Heart left ventricle (tissue), 16 donors: ENCODE measurements at regions not wholly inside any gene's neighbourhood (a gene's known extent, or its start where the extent isn't known, plus 50 kb on each side); places are given as distances from the start of the nearest gene placed in this dataset.

ENCODE experiments used
- ATAC-seq, 4 donors: fragments of 200-7000 bp; cut with Tn5 transposase; one replicate each; pipeline ENCODE4 v1.9.1; 2020 to 2022; ENCODE audit warnings: moderate library complexity in 4 of 4, mild to moderate bottlenecking in 3 of 4, moderate number of reproducible peaks in 1 of 4
- DNase-seq, 5 donors: peaks; one replicate each; pipeline ENCODE4 v3.0.0-alpha.2; 2020
- H3K27ac ChIP-seq, 12 donors: fragments of 200-600 bp; sonication (generic) in 4 of 12; one replicate each; pipeline versions ENCODE4 v1.5.0 to v1.8.0; 2016 to 2022; ENCODE audit warnings: mild to moderate bottlenecking in 2 of 12
- H3K27me3 ChIP-seq, 9 donors: fragments of 200-600 bp; sonication (generic) in 2 of 9; one replicate each; pipeline versions ENCODE4 v1.5.1 to v1.8.0; 2016 to 2022; ENCODE audit warnings: mild to moderate bottlenecking in 3 of 9
- H3K36me3 ChIP-seq, 9 donors: fragments of 200-600 bp; sonication (generic) in 2 of 9; one replicate each; pipeline versions ENCODE4 v1.5.0 to v1.8.0; 2018 to 2022; ENCODE audit warnings: mild to moderate bottlenecking in 2 of 9
- H3K4me1 ChIP-seq, 12 donors: fragments of 200-600 bp; sonication (generic) in 4 of 12; one replicate each; pipeline versions ENCODE4 v1.5.0 to v1.8.0; 2016 to 2022; ENCODE audit warnings: mild to moderate bottlenecking in 3 of 12
- H3K4me3 ChIP-seq, 12 donors: fragments of 200-600 bp; sonication (generic) in 4 of 12; one replicate each; pipeline versions ENCODE4 v1.5.0 to v1.8.0; 2017 to 2022; ENCODE audit warnings: mild to moderate bottlenecking in 9 of 12, moderate library complexity in 4 of 12
- H3K9me3 ChIP-seq, 12 donors: fragments of 200-600 bp; sonication (generic) in 4 of 12; one replicate each; pipeline versions ENCODE4 v1.5.0 to v1.8.0; 2016 to 2022; ENCODE audit warnings: mild to moderate bottlenecking in 1 of 12
- CTCF ChIP-seq, 12 donors: fragments of 200-600 bp; sonication (generic) in 4 of 12; IDR thresholded peaks; one replicate each; pipeline versions ENCODE4 v1.5.0 to v1.8.0; 2018 to 2022; ENCODE audit warnings: antibody characterized with exemption in 12 of 12, mild to moderate bottlenecking in 5 of 12
- POLR2A ChIP-seq, 2 donors: fragments of 450-650 bp; IDR thresholded peaks; one replicate each; pipeline ENCODE4 v1.6.1; 2017; ENCODE audit warnings: antibody characterized with exemption in 2 of 2, mild to moderate bottlenecking in 2 of 2, moderate library complexity in 2 of 2
- WGBS, 4 donors: extraction: QIAGEN DNeasy Blood & Tissue Kit in 2 of 4; methylation state at CpG; one replicate each; pipeline versions ENCODE4 v1.1.5 to v1.1.7; 2013 to 2018; 5-methylcytosine and 5-hydroxymethylcytosine counted together
- intact Hi-C, 10 donors: fragments of 100-400 bp; cut with DNase I; formaldehyde crosslinking; loops; one replicate each; pipeline versions ENCODE4 v1.11.1 to v1.14.2; 2022
- donor health status: ischemic (EF 13 %, LVEDD 7.1; RV severe dilation, severe dysfunction).
- donor health status: healthy with polysubstance abuse.
- donor health status: DM: no; HTN: yes; CAD: no.
- donor health status: DM: no; HTN: no; CAD: no.
- donor health status: ischemic (EF 25% LVEDD 6.9; RV normal size, moderate dysfunction).
- donor health status: ischemic (EF 25% LVEDD 5.7; RV mildly dilated, moderate dysfunction).
- donor health status: healthy.
- donor health status: DM: yes; HTN: yes; CAD: no.
- donor health status: ischemic (EF 35%, LVEDD 5.7; RV mildly dilated, moderate dysfunction).
- donor health status: nonischemic (EF 11% LVEDD 7.7; RV severe dilation, severe dysfunction).
- donor health status: DM: yes; HTN: yes; CAD: no.
- donor health status: PGD.
- donor health status: ischemic (EF 29% LVEDD 5.4; RV normal size, mild dysfunction).
- donor health status: nonischemic (EF 23%, LVEDD 6.1; RV moderate dilation, normal function).

GRCh38 chr7:18350678-18351077 is 144.9 kb upstream of the HDAC9 start:
- Histone ChIP-seq H3K4me3 (no peak overlapping the region), H3K4me1 (peaks cover 0 to 4% (median 1%) of the 10 kb centered on the region in 12 donors), H3K9me3 (no peaks in the 10 kb centered on the region), H3K36me3 (no peaks in the 10 kb centered on the region), H3K27me3 (no peaks in the 10 kb centered on the region), H3K27ac (no peak overlapping the region)
- 80 to 90% (median 84%) methylated on average over 7 of the region's 7 CpGs for WGBS, 4 donors
- TF ChIP-seq CTCF (IDR thresholded peaks at IDR 0.05) = no peak
- TF ChIP-seq POLR2A (IDR thresholded peaks at IDR 0.05) = no peak
- intact Hi-C loops = loop anchor here in 9 of 10 donors (2.0 to 10.0 kb wide), 7 partner anchors 144 to 1317 kb away; partner anchors contain the start of gene HDAC9 (in 1 of the 9)
- DNase-seq = peak in 1 of 5 donors; percentile 20
- ATAC-seq = no peak

GRCh38 chr7:18352339-18353255 is 143.0 kb upstream of the HDAC9 start:
- DNase-seq (peak in 4 of 5 donors; percentile 26 to 30 (median 29)), ATAC-seq (peak in 3 of 4 donors; percentile 63 to 77 (median 71))
- Histone ChIP-seq H3K4me3 (no peak overlapping the region), H3K27ac (no peak overlapping the region), H3K4me1 (peaks cover 0 to 12% (median 5%) of the 10 kb centered on the region in 12 donors), H3K36me3 (no peaks in the 10 kb centered on the region), H3K9me3 (no peaks in the 10 kb centered on the region), H3K27me3 (no peaks in the 10 kb centered on the region)
- TF ChIP-seq CTCF (IDR thresholded peaks at IDR 0.05) (peak; percentile 33 to 77 (median 62)), POLR2A (IDR thresholded peaks at IDR 0.05) (no peak)
- intact Hi-C loops = loop anchor here in 8 of 10 donors (2.0 to 10.0 kb wide), 7 partner anchors 142 to 1315 kb away; partner anchors contain the start of gene HDAC9 (in 1 of the 8)
- 46 to 55% (median 48%) methylated on average over 7 of the region's 7 CpGs for WGBS, 4 donors

GRCh38 chr7:18353339-18353738 is 142.2 kb upstream of the HDAC9 start:
- ATAC-seq (no peak), DNase-seq (no peak)
- no peaks in the 10 kb centered on the region for H3K27me3 ChIP-seq
- H3K4me3 ChIP-seq = no peak overlapping the region
- intact Hi-C loops = loop anchor here in 8 of 10 donors (2.0 to 10.0 kb wide), 7 partner anchors 141 to 1314 kb away; partner anchors contain the start of gene HDAC9 (in 1 of the 8)
- H3K36me3 ChIP-seq = no peaks in the 10 kb centered on the region
- WGBS, 4 donors = 76 to 82% (median 81%) methylated on average over 3 of the region's 3 CpGs
- no peak for TF ChIP-seq CTCF (IDR thresholded peaks at IDR 0.05)
- TF ChIP-seq POLR2A (IDR thresholded peaks at IDR 0.05) = no peak
- H3K9me3 ChIP-seq = no peaks in the 10 kb centered on the region
- H3K4me1 ChIP-seq = peaks cover 0 to 12% (median 5%) of the 10 kb centered on the region in 12 donors
- H3K27ac ChIP-seq = no peak overlapping the region
